ENCODE measurements at regions not wholly inside any gene's neighbourhood (a gene's known extent, or its start where the extent isn't known, plus 50 kb on each side); places are given as distances from the start of the nearest gene placed in this dataset.

DNA sequence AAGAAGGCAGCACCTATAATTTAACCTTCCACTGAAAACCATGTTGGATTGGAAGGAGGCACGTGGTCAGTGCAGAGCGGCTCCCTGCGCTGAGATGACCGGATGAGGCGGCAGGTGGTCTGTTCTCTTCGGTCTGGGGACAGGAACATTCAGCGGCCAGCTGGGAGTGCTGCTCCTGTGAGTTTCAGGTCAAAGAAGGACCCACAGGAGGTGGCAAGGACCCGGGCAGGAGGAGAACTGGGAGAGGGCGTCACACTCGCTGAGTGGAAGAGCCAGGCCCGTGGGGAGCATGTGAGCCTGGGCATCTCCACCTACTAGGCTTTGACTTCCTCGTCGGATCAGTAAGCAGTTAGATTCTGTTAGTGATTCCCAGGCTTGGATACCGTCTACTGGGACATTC, 113.4 kb upstream of the SHH start:
- DNase-seq, result no peak
- Histone ChIP-seq H3K4me1 (no peaks in the 10 kb centered on the region), H3K27me3 (peaks cover 0 to 20% of the 10 kb centered on the region in 2 donors), H3K4me3 (no peak overlapping the region), H3K27ac (no peak overlapping the region), H3K9me3 (no peaks in the 10 kb centered on the region), H3K36me3 (no peaks in the 10 kb centered on the region)
- TF ChIP-seq, protein P1, sequence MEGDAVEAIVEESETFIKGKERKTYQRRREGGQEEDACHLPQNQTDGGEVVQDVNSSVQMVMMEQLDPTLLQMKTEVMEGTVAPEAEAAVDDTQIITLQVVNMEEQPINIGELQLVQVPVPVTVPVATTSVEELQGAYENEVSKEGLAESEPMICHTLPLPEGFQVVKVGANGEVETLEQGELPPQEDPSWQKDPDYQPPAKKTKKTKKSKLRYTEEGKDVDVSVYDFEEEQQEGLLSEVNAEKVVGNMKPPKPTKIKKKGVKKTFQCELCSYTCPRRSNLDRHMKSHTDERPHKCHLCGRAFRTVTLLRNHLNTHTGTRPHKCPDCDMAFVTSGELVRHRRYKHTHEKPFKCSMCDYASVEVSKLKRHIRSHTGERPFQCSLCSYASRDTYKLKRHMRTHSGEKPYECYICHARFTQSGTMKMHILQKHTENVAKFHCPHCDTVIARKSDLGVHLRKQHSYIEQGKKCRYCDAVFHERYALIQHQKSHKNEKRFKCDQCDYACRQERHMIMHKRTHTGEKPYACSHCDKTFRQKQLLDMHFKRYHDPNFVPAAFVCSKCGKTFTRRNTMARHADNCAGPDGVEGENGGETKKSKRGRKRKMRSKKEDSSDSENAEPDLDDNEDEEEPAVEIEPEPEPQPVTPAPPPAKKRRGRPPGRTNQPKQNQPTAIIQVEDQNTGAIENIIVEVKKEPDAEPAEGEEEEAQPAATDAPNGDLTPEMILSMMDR (IDR thresholded peaks at IDR 0.05), result no peak
- no peak for ATAC-seq
- intact Hi-C loops (cut with DNase I), result no loop called here

DNA sequence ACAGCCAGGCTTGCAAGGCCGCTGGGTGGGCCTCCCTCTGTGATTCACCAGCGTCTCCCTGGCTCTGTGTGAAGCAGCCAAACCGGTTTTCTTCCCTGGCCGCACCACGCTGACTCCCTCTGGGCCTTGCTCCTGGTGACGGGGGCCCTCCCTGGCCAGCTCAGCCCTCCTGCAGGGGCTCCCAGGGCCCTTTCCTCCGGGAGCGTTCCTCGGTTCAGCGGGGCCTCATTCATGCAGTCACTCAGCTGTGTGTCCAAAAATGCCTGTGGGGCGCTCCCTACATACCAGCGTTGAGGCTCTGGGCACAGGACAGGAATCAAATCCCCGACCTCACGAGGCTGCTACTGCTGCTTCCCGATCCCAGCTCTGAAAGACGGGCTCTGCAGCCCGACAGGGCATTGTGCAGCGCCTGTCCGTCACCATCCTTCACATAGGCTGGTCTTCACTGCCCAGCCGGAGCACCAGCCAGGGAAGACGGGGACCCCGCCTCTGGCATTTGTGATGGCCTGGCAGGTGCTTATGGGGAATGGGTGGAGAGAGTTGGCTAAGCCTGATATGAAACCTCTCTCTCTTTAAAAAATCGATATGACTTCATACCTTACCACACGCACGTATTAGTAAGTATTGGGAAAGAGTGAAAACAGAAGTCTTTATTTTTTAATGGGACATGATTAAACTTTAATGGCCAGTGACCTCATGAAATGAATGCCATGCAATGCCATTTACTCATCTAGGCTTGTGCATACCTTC, 110.0 kb upstream of the SHH start:
- Histone ChIP-seq H3K9me3 (no peaks in the 10 kb centered on the region), H3K4me1 (peaks cover 0 to 2% of the 10 kb centered on the region in 2 donors), H3K4me3 (no peak overlapping the region), H3K27ac (no peak overlapping the region), H3K27me3 (peaks cover 0 to 5% of the 10 kb centered on the region in 2 donors), H3K36me3 (no peaks in the 10 kb centered on the region)
- peak; percentile 91 for ATAC-seq
- DNase-seq, result peak in 3 of 4 donors; percentile 18 to 75 (median 72)
- intact Hi-C loops (cut with DNase I), result no loop called here
- TF ChIP-seq, protein P1 (IDR thresholded peaks at IDR 0.05), result no peak

DNA sequence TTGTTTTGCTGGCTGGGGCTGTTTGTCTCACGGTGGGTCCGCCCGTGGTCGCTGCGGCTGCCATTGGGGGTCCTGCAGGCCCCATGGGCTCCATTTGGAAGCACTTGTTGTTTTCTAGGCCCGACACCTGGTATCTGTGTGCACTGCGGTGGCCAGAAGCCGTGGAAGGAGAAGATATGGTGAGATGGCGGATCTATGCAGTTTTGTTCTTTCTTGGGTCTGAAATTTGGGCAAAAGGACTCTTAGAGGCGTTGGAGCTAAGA, 109.5 kb upstream of the SHH start:
- TF ChIP-seq, protein P1 (IDR thresholded peaks at IDR 0.05), result no peak
- Histone ChIP-seq H3K9me3 (no peaks in the 10 kb centered on the region), H3K4me1 (peaks cover 0 to 2% of the 10 kb centered on the region in 2 donors), H3K27me3 (peaks cover 0 to 5% of the 10 kb centered on the region in 2 donors), H3K36me3 (no peaks in the 10 kb centered on the region), H3K27ac (no peak overlapping the region), H3K4me3 (no peak overlapping the region)
- intact Hi-C loops (cut with DNase I), result no loop called here
- ATAC-seq (no peak), DNase-seq (no peak)

DNA sequence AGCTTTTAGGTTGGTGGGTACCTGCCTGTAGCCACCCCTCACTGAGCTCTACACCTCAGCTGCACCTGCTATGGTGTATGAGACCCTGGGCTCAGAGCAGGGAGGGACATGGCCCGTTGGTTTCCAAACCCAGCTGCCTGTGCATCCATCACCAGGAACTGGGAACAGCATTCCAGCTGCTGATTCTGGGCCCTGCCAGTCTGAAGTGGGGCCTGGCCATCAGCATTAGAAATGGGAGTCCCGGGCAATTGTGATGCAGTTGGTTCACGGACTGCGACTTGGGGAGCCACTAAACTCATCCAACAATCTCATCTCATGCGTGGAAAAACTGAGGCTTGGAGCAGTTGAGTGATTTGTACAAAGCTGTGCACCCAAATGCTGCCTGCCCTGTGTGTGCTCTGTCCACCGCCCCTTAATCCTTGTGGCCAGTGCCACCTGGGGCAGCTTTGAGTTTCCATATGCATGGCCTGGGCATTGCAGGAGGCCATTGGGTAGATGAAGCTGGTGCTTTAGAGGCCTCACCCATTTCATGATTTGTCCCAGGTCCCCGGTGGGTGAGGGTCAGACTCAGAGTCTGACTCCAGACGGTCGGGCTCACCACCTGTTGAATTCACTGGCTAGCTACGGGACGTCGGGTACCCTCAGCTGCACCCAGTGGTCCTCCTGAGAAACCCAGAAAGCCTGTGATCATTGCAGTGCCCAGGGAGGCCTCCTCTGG, 109.0 kb upstream of the SHH start:
- H3K27me3 ChIP-seq, result peaks cover 0 to 5% of the 10 kb centered on the region in 2 donors
- intact Hi-C loops (cut with DNase I), result no loop called here
- TF ChIP-seq, protein P1 (IDR thresholded peaks at IDR 0.05), result no peak
- H3K4me1 ChIP-seq, result peaks cover 0 to 2% of the 10 kb centered on the region in 2 donors
- ATAC-seq (no peak), DNase-seq (no peak)
- H3K27ac ChIP-seq, result no peak overlapping the region
- no peaks in the 10 kb centered on the region for H3K36me3 ChIP-seq
- no peak overlapping the region for H3K4me3 ChIP-seq
- H3K9me3 ChIP-seq, result no peaks in the 10 kb centered on the region

DNA sequence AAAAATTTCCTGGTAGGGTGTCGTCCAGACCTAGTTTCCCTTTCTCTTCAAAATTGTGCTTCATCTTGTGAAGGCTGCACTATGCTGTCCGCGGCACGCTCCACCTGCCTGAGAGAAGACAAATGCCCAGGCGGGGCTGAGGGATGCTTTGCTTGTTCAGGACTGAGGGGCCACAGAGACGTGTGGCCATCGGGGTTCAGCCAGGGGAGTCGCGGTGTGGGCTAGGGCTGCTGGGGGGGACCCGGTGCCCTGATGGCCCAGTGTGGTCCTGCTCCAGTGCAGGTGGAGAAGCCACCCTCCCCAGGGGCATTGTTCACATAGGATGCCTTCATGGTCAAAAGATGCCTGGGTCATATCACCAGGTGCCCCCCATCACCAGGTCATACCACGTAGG, 107.8 kb upstream of the SHH start:
- TF ChIP-seq, protein P1 (IDR thresholded peaks at IDR 0.05), result no peak
- intact Hi-C loops (cut with DNase I), result no loop called here
- Histone ChIP-seq H3K27ac (no peak overlapping the region), H3K36me3 (no peaks in the 10 kb centered on the region), H3K27me3 (peaks cover 0 to 5% of the 10 kb centered on the region in 2 donors), H3K4me1 (peaks cover 0 to 2% of the 10 kb centered on the region in 2 donors), H3K4me3 (no peak overlapping the region), H3K9me3 (no peaks in the 10 kb centered on the region)
- ATAC-seq (no peak), DNase-seq (no peak)

All from left lung (tissue), 4 donors.